Uterus (tissue), 3 donors: ENCODE measurements at regions not wholly inside any gene's neighbourhood (a gene's known extent, or its start where the extent isn't known, plus 50 kb on each side); places are given as distances from the start of the nearest gene placed in this dataset.
"Not testable (repeated sequence)": the region's sequence is repeated elsewhere in the genome, so short reads cannot be mapped to it uniquely, and the experiment has no call there.

ENCODE experiments used
- DNase-seq, 2 donors: peaks; one replicate each; pipeline ENCODE4 v3.0.0-alpha.2; 2019 to 2020
- H3K27ac ChIP-seq, 2 donors: fragments of 200-600 bp; sonication (generic); 1 replicate in 1 of 2; 2 replicates in 1 of 2; pipeline ENCODE4 v1.5.1; 2016 to 2018
- H3K27me3 ChIP-seq, 2 donors: fragments of 200-600 bp; sonication (generic); one replicate each; pipeline ENCODE4 v1.5.1; 2018 to 2019; ENCODE audit warnings: control low read depth in 1 of 2
- H3K36me3 ChIP-seq, 2 donors: fragments of 200-600 bp; sonication (generic); one replicate each; pipeline ENCODE4 v1.5.1; 2019; ENCODE audit warnings: control low read depth in 1 of 2
- H3K4me1 ChIP-seq, 2 donors: fragments of 200-600 bp; sonication (generic); one replicate each; pipeline ENCODE4 v1.5.1; 2018 to 2019; ENCODE audit warnings: control low read depth in 1 of 2
- H3K4me3 ChIP-seq, 2 donors: fragments of 200-600 bp; sonication (generic); 1 replicate in 1 of 2; 2 replicates in 1 of 2; pipeline ENCODE4 v1.5.1; 2018 to 2019; ENCODE audit warnings: mild to moderate bottlenecking in 1 of 2
- H3K9me3 ChIP-seq, 2 donors: fragments of 200-600 bp; sonication (generic); one replicate each; pipeline ENCODE4 v1.5.1; 2019; ENCODE audit warnings: control low read depth in 1 of 2
- CTCF ChIP-seq, 4 experiments: fragments of 200-600 bp in 2 of 4; fragments of 450-650 bp in 2 of 4; sonication (generic) in 2 of 4; IDR thresholded peaks; one replicate each; pipeline ENCODE4 v1.5.1; 2016 to 2019; ENCODE audit warnings: antibody characterized with exemption in 4 of 4, mild to moderate bottlenecking in 2 of 4, moderate library complexity in 1 of 4
- POLR2A ChIP-seq, 2 donors: fragments of 450-650 bp; IDR thresholded peaks; one replicate each; pipeline ENCODE4 v1.6.1; 2016; ENCODE audit warnings: antibody characterized with exemption in 2 of 2, mild to moderate bottlenecking in 1 of 2, moderate library complexity in 1 of 2
- intact Hi-C: fragments of 100-400 bp; cut with DNase I; formaldehyde crosslinking; loops from one replicate; pipeline ENCODE4 v1.15.1; 2023; ENCODE audit warnings: low total_unique reads
- donor health status: DM: yes; HTN: yes; CAD: no.

DNA sequence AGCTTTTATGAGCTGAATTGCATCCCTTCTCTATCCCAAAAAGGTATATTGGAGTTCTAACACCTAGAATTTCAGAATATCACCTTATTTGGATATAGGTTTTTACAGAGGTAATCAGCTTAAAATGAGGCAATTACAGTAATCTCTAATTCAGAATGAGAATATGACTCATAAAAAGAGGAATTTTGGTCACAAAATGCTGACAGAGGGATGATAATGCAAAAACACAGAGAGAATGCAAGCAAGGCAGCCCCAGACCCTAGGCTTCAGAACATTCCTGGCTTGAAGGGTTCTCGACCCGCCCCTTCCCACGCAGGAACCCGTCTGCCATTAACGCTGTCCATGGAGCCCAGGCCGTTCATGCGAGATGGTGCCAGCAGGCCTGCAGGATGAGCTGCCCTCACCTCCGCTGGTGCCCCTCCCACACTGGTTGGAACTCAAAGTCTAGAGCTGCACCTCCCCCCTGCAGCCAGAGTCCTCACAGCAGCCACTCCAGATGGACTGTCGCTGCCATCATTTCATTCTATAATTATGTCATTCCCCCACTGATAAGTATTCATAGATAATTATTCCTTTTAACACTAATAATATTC lies 1173.4 kb upstream of the ACO1 start:
- Histone ChIP-seq H3K36me3 (no peaks in the 10 kb centered on the region), H3K4me1 (no peaks in the 10 kb centered on the region), H3K27me3 (no peaks in the 10 kb centered on the region), H3K27ac (no peak overlapping the region), H3K4me3 (no peak overlapping the region), H3K9me3 (no peaks in the 10 kb centered on the region)
- TF ChIP-seq POLR2A (IDR thresholded peaks at IDR 0.05) (no peak), CTCF (IDR thresholded peaks at IDR 0.05) (no peak)
- intact Hi-C loops = no loop called here
- no peak for DNase-seq

- H3K27ac ChIP-seq, H3K4me3 ChIP-seq, H3K9me3 ChIP-seq, H3K27me3 ChIP-seq, H3K4me1 ChIP-seq, intact Hi-C loops, H3K36me3 ChIP-seq, DNase-seq: not testable (repeated sequence)
Observed at GRCh38 chr9:31229976-31230375, 1154.5 kb upstream of the ACO1 start.

DNA sequence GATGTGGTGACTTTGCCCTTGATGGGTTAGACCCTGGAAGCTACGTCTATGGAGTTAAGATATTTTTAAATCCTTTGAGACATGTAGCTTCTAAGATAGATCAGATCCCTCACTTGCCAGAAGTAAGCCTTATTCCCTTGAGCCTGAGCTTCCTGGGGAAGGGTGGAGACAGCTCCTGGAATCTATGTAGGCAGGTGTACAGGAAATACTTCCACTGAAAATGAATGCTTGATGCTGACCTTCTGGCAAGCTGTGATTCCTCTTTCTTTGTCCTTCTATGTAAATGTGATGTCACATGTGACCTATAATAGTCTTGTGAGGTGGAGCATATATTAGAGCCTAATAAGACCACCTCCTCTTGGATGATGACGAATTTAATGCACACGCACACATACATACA lies 1152.0 kb upstream of the ACO1 start:
- DNase-seq = no peak
- Histone ChIP-seq H3K27ac (no peak overlapping the region), H3K9me3 (no peaks in the 10 kb centered on the region), H3K36me3 (no peaks in the 10 kb centered on the region), H3K4me3 (no peak overlapping the region), H3K27me3 (no peaks in the 10 kb centered on the region), H3K4me1 (no peaks in the 10 kb centered on the region)
- TF ChIP-seq CTCF (IDR thresholded peaks at IDR 0.05) = no peak
- intact Hi-C loops = no loop called here

DNA sequence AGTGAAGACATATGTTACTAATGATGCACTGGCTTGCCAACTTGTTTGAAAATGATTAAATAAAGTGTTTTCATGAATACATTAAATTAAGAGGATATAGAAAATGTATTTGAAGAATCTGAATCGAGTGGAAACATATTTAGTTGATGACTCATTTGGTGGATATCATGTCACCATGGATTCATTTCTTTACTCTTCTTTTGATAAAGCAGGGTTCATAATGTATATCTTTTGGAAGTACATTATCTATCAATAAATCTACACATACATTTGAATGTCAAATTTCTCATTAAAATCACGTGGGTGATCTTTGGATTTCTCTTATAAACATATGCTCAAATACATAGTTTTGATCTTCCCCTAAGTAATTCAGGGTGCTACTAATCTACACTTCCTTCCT lies 1148.1 kb upstream of the ACO1 start:
- Histone ChIP-seq H3K36me3 (no peaks in the 10 kb centered on the region), H3K27me3 (no peaks in the 10 kb centered on the region), H3K27ac (no peak overlapping the region), H3K4me1 (no peaks in the 10 kb centered on the region), H3K9me3 (no peaks in the 10 kb centered on the region), H3K4me3 (no peak overlapping the region)
- no peak for TF ChIP-seq CTCF (IDR thresholded peaks at IDR 0.05)
- TF ChIP-seq POLR2A (IDR thresholded peaks at IDR 0.05) = no peak
- intact Hi-C loops = no loop called here
- DNase-seq = no peak

DNA sequence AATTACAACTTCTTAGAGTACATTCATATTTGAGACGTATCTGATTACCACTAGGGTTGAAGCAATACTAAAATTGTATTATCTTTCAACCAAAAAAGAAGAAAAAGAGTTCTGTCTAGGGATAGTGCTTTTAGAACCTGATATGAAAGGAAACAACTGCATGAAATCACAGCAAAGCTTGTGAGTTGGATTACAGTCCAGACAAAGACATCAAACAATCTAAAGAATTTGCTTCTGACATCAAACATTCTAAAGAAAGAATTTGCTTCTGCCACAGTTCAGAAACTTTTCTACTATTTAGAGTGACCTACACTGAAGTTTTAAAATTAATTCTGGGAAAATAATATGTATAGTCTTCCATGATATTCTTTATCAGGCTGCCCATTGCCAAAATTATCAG lies 1141.1 kb upstream of the ACO1 start:
- Histone ChIP-seq H3K9me3 (no peaks in the 10 kb centered on the region), H3K4me1 (no peaks in the 10 kb centered on the region), H3K27me3 (no peaks in the 10 kb centered on the region), H3K27ac (no peak overlapping the region), H3K36me3 (no peaks in the 10 kb centered on the region), H3K4me3 (no peak overlapping the region)
- TF ChIP-seq POLR2A (IDR thresholded peaks at IDR 0.05) (no peak), CTCF (IDR thresholded peaks at IDR 0.05) (no peak)
- DNase-seq = no peak
- intact Hi-C loops = no loop called here

DNA sequence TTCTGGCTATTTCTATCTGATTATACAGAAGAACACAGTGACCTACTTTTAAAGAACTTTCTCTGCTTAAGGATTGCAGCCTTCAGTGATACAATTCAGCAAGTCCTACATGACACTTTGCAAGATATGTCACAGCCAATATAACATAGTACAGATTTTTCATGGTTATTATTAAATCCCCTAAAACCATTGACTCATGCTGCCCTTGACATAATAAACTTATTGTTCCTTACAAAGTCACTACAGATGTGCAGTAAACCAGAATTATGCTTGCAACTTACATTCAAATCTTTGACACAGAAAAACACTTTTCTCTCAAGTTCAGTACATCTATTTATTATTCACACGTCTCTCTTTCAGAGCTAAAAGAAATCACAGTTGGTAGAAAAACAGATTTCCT lies 1136.3 kb upstream of the ACO1 start:
- no peaks in the 10 kb centered on the region for H3K36me3 ChIP-seq
- DNase-seq = no peak
- no peaks in the 10 kb centered on the region for H3K9me3 ChIP-seq
- intact Hi-C loops = no loop called here
- H3K4me3 ChIP-seq = no peak overlapping the region
- no peak for TF ChIP-seq CTCF (IDR thresholded peaks at IDR 0.05)
- no peak for TF ChIP-seq POLR2A (IDR thresholded peaks at IDR 0.05)
- no peaks in the 10 kb centered on the region for H3K4me1 ChIP-seq
- no peaks in the 10 kb centered on the region for H3K27me3 ChIP-seq
- H3K27ac ChIP-seq = no peak overlapping the region
